ENCODE measurements at regions not wholly inside any gene's neighbourhood (a gene's known extent, or its start where the extent isn't known, plus 50 kb on each side); places are given as distances from the start of the nearest gene placed in this dataset.

DNA sequence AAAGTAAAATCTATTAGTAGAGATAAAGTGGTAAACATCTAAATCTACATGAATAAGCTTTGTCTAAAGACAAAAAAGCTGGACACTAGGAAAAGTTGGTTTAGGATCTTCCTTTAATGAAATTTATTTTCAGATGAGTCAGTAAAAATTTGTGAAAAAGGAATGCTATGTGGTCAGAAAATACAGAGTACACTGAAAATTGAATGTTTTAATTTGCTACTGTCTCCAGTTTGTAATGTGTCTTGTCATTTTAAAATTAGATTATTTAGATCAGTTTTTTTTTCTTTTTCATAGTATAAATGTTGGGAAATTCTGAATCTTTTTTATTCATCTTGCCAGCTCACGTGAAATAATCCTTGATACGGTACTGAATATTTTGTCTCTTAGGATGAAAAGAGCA is 56.9 kb downstream of the SLITRK6 start:
- no peak for DNase-seq

DNA sequence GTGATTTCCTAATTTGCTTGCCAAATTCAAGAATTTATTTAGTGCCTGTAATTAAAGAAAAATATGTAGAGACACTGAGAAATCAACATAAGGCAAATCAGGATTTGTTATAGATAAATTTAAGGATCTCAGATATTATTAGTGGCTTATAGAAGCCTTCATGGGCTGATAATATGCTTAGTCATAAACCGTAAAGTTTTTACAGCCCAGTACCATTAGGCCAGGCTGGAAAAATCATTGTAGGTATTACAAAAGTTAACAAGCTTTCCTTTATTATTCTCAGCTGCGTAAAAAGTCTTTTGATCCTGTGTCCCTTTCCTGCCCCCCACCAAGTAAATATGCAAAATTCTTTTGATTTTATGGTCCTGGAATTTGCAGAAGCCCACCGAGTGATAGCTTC is 58.2 kb downstream of the SLITRK6 start:
- no peak for DNase-seq

DNA sequence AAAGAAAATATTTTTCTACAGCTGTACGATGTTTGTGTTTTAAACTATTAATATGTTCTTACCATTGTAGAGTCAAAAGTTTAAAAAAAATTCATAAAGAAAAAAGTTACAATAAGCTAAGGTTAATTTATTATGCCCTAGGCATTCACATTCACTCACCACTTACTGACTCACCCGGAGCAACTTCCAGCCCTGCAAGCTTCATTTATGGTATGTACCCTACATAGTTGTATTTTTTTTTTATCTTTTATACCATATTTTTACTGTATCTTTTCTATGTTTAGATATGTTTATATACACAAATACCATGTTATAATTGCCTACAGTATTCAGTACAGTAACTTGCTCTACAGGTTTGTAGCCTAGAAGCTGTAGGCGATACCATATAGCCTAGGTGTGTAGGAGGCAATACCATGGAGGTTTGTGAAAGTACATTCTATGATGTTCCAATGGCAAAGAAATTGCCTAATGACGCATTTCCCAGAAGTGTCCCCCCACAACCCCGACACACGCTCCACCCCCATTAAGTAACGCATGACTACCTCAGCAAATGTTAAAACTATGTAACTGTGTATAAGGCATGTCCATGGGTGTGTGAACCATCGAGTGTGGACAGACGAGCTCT is 60.4 kb downstream of the SLITRK6 start:
- DNase-seq = no peak

DNA sequence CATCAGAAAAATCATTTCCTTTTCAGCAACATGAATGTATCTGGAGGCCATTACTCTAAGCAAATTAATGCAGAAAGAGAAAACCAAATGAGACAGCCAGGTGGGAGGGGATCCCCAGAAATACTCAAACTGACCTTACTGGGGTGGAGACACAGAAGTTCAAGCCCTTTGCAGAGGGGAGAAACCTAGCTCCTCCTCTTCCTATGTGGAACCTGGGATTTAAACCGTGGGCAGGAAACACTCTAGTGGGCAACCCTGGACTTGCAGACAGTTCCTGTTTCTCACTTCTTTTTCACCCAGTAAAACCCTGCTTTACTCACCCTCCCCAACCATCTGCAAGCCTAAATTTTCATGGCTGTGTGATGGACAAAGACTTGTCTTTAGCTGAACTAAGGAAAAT is 61.3 kb downstream of the SLITRK6 start:
- DNase-seq = no peak

DNA sequence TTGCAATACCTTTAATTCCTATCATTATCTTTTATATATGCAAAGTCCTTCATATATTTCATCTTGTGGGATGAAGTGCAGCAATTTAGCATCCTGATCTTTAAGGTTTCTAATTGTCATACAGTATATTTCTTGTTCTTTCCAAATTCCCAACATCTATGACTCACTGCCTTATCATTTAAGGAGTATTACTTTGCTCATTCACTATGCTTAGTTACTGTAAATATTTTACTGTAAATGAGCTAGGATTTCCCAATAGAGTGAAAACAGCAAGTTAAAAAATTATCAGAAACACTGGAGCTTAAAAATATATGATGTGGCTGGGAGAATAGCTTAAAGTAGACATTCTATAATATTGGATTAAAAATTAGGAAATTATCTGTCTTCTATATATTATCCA is 69.9 kb downstream of the SLITRK6 start:
- DNase-seq = no peak

DNA sequence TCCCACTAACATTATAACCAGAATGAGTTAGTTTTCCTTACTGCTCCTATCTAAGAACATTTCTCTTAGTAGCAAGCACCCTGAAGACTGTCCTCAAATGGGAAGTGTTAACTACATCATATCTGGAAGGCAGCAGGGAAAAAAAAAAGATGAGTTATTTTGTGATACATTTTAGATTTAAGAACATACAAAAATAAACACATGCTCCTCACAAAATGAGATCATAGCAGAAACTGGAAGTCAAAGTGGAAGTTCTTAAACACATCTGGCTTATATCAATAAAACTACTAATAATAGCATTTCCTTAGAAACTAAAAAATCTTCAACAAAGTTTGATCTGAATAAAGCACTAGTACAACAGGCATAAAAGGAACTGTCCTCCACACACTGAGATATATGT is 70.4 kb downstream of the SLITRK6 start:
- no peak for DNase-seq

DNA sequence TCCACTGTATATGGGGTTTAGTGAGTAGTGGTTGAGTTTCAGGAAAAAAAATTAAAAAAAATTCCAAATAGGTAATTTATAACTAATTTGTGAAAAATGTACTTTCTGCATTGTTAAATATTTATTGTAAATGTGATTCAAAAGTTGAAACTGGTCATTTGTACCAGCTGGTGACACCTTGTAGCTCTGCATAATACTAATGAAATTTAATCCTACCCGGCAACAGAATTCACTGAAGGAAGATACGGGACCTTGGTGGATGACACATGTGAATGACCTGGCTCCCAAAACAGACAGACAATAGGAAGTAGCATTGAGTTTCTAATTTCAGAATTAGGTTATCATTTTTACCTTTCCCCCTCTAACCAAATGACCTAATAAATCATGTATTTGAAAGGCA is 73.8 kb downstream of the SLITRK6 start:
- no peak for DNase-seq

DNA sequence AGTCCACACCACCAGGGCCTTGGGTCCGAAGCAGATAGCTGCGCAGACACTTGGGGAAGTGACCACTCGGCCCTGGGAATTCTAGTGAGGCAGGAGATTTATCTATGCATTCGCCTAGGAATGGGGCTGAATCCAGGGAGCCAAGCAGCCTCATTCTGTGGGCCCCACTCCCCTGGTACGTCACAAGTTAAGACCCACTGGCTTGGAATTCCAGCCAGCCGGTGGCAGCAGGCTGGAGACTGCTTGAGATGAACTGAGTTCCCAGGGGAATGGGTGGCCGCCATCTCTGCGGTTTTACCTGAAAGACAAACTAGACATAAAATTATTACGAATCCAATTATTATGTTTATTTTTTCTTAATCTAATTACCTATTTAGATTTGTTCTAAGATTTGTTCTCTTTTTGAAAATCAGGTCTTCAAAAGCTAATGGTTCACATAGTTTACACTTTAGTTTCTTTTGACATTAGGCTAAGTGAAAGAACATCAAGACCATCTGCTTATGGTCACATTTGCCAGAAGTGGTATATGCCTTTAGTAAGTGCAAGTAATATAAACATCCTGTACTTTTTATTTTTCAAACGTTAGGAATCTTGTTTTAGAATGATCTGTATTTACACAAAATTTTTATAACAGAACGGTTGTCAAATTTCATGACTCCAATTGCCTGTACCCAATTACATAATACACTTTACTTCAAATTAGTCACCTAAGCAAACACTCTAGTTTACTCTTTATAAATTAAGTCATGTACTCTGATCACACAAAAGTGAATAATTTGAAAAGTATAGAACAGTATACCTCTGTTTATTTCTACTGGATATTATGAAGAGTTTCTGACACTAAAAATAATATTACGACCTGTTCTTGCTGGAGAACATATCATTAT is 74.4 kb downstream of the SLITRK6 start:
- no peak for DNase-seq

DNA sequence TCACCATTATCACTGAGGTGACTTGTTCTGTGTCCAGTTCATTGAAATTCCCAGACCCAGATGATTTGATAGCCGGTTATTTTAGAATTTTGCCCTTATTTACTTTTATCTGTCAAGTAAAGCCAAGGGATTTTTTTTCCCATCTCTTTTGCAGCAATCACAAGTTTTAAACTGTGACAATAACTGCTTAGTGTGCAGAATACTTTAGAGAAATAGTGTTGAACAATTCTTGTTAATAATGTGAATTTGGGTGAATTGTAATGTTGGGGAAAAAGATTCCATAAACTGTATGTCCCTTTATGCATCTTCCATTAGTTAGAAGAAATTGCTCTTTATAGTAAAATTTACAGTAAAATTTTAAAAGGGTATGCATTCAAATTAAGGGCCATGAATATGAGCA is 79.5 kb downstream of the SLITRK6 start:
- DNase-seq = no peak

DNA sequence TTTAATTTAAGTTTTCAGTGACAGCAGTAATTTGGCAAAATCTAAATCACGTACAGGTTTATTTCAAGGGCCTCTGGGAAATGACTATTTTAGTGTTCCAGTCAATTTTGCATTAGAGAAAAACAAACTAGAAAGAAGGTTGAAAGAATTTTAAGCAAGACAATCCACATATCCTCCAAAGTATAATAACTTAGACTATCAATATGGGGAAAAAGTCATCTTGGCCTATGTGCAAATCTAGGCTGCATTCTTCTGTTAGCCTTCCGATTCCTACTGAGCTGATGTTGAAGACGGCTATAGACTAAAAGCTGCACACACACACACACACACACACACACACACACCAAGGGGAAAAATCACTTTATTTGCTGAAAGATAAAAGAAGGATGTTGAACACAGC is 81.3 kb downstream of the SLITRK6 start:
- DNase-seq = no peak

DNA sequence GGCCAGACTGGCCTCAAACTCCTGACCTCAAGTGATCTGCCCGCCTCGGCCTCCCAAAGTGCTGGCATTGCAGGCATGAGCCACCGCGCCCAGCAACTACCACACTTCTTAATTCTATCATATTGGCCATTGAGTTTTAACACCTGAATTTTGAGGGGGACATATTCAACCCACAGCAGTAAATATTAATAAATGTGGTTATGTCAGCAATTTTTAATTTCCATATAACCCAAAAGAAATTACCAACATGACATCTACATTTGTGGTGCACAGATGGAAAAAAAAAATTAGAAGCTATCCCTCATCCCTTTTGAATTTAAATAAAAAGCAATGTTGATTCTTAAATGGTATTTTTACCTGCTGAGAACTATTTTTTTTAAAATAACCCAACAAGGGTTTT is 88.7 kb downstream of the SLITRK6 start:
- no peak for DNase-seq

DNA sequence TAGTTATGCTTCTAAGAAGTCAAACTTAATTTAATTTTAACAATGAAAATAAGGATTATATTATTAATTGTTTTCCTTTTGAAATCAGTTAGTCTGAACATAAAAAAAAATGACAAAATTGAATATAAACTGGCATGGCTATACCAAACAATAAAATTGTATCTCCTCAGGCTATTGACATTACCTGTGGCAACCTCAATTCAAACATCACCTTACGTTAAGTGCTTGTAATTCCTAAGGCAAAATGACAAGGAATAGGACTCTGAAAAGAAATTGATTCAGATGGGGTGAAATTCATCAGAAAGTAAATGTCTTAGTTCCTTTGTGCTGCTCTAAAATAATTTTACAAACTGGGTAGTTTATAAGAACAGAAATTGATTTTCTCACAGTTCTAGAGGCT is 89.5 kb downstream of the SLITRK6 start:
- no peak for DNase-seq

DNA sequence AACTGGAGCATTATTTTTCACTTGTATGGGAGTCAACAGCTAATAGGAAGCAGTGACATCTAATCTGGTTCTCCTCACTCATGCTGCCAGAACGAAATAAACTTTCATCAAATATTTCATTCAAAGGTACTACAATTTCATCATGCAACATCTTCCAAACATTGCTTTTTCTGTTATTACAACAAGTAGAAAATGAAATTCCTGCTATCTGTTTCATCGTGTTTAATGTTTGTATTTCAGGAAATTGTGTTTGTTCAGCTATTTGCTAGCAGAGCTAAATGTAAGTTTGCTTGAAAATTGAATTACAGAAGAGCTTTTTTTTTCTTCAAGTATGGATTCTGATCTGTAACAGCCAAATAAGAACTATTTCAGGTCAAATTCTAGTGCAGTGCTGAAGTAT is 90.1 kb downstream of the SLITRK6 start:
- DNase-seq = no peak

DNA sequence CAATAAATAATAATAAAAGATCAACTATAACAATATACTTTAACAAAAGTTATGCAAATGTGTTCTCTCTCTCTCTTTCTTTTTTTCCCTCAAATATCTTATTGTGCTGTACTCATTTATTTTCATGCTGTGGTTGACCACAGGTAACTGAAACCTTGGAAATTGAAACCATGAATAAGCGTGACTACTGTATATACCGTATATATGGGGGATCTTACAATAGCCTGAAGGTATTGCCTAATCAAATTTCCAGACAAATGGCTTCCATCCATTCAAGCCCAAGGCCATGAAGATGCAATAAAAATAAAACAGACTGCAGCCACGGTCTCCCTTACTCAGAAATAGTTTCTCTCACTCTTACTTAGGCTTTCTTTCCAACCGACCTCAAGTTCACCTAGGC is 98.3 kb downstream of the SLITRK6 start:
- DNase-seq = no peak

DNA sequence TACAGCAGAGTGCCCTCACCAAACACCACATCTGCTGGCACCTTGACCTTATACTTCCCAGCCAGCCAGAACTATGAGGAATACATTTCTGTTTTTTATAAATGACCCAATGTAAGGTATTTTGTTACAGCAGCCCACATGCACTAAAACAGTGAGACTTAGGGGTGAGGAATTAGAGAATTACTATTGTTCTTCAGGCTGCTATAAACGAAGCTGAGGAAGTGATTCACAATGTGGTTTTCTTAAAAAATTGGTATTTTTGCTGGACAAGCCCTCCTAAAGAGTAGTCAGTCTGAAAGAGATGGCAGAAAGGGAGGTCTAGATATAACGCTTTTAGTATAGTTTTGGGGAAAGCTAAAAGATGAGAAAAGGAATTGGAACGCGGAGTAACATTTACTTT is 101.0 kb downstream of the SLITRK6 start:
- no peak for DNase-seq

DNA sequence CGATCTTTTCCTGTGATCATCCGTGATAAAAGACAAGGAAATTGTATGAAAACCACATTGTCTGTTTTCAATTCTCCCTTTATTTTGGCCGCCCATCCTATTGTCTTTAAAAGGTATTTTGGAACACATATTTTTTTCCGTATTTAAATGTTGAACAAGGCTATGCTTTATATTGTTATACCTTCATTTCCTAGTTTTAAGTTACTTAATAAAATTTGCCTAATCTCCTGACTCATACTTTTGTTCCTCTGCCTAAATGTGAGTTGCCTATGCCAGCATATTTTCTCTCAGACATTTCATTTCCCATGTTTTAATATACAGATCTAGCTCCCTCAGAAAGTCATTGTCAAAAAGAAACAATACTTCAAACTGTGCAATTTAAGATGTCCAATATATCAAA is 104.2 kb downstream of the SLITRK6 start:
- no peak for DNase-seq

DNA sequence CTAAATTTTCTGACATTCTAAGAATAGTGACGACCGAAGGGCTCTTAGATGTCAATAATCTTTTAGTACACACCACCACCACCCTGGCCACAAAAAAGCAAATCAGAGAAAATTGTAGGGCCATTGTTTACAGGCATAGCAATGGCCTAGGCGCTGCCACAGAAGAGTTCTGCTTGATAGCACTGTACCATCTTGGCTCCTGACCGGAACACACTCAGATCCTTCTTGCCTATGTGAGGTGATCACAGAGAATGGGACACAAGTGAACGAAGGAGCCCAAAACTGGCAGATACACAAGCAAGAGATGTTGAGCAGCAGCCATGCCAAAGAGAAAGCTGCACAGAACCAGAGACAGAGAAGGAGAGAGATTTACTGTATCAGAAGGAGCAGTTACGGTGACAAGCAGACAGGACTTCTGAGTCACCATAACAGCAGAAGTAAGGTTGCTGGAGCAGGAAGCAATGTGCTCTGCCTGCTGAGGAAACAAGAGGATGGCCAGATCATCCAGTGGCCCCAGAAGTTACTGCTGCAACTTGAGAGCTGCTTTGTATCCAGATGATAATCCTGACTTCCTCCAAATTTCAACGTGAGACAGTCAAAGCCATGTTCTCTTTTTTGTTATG is 105.2 kb downstream of the SLITRK6 start:
- no peak for DNase-seq

DNA sequence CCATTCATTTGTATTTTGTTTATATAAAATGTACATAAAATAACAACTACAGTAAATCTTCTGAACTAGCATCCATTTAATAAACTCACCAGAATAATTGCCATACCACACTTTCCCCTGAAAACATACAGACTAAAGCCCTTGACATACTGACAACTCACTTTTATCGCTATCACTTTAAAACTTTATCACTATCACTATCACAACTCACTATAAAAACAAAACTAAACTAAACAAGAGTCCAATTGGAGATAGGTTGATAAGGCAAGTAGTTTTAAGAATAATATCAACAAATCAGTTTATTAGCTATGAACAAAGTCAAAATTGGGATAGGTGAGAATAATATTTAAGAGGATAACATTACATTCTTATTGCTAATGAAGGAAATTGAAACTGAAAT is 108.9 kb downstream of the SLITRK6 start:
- DNase-seq = no peak

DNA sequence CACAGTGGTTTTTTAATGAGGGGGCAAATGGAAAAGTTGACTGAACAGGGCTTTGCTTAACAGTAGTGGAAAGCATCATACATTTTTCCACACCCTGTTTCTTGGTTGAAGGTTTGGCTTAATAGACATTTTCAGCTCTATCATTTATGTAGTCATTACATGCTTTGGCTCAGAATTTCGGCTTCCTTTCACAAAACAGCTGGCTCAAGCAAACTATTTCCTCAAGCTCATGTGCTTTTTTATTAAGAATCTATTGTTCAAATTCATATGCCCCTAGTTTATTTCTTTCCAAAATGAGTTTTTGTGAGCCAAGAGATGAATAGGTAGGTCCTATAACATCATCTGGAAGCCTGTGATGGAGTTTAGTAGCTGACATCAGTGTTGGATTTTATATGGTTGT is 113.8 kb downstream of the SLITRK6 start:
- DNase-seq = no peak

DNA sequence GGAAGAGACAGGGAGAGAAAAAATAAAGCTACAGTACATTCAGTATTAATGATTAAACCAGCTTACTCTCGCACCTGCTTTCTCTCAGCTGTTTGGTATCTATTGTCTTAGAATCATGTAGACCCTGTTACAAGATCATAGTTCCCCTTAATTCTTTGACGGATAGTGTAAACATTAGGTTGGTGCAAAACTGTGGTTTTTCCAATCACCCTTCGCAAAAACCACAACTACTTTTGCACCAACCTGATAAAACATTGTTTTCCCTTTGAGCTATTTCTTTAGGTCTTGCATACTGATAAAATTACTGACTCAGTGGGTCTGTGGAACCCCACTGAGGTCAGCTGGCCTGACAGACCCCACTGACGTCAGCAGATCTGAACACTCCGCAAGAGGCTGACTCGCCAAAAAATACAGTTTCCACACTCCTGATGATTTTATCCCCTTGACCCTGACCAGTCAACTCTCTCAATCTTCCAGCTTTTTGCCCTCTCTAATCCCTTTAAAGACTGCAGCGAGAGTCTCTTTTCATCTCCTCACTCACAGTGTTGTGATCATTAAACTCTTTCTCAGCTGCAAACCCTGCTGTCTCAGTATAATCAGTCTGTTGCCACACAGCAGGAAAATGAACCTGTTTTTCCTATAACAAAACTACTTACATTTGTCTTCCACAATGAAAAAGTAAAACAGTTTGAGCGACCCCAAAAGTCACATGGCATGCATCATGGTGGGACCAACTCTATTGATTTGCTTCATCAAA is 123.9 kb downstream of the SLITRK6 start:
- DNase-seq = no peak

DNA sequence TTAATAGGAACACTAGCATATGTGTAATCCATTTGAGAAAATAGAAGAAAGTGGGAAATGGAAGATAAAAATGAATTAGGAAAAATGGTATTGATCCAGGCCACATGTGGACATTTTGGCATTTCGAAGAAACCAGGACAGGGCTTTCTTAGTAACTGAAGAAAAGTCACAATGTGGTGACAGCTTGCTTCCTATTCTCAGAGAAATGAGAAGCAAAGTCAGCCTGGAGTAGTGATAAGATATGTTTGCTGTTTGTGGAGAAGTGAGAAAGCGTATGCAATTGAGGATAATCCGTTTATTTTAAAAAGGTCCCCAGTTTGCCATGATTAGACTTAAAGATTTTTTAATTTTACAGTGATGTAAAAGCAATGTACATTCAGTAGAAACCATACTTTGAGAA is 127.9 kb downstream of the SLITRK6 start:
- DNase-seq = no peak

DNA sequence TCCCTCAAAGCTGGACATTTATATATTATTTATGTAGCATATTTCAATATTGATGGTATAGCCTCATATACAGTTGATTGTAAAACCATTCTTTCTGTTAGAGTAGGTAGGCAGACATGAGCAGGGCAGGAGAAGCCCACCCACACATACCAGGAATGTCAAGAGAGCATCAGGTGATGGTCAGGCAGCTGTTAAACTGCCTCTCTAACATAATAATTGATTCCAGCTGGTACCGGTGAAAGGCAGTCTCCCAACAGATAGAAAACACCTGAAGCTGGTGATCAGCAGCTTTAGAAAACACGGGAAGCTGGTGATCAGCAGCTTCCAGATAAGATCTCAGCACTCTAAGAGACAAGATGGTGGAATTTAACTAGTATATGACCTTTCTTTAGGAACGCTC is 132.9 kb downstream of the SLITRK6 start:
- DNase-seq = no peak

Measured in nucleus accumbens (tissue), 56 donors.